Bronchial epithelial cell (primary cell): ENCODE measurements at regions not wholly inside any gene's neighbourhood (a gene's known extent, or its start where the extent isn't known, plus 50 kb on each side); places are given as distances from the start of the nearest gene placed in this dataset.
A peak's percentile ranks its signal among the peaks of the same experiment; 100 is the strongest.

ENCODE experiments used
- DNase-seq: peaks from one replicate; pipeline ENCODE4 v3.0.0-alpha.2; 2010; ENCODE audit warnings: low read depth
- FAIRE-seq: peaks from 2 replicates; lab custom pipeline; 2011; peaks lifted over from hg19 to GRCh38; lab: Jason Lieb, UNC
- H3K27me3 ChIP-seq: 2 replicates; pipeline ENCODE4 v1.5.1; 2011; ENCODE audit warnings: low read length; ENCODE audit not compliant: control insufficient read depth, insufficient read depth
- H3K36me3 ChIP-seq: 2 replicates; pipeline ENCODE4 v1.5.1; 2011; ENCODE audit warnings: low read length; ENCODE audit not compliant: control insufficient read depth, insufficient read depth
- H3K4me3 ChIP-seq: 2 replicates; pipeline ENCODE4 v1.5.1; 2011; ENCODE audit warnings: mild to moderate bottlenecking, low read depth, low read length, control low read depth
- CTCF ChIP-seq: IDR thresholded peaks from 2 replicates; pipeline ENCODE4 v1.5.1; 2011; ENCODE audit warnings: mild to moderate bottlenecking, moderate library complexity, low read length, control low read depth, inconsistent platforms; ENCODE audit not compliant: insufficient read depth, severe bottlenecking

- Histone ChIP-seq H3K4me3 (no peak overlapping the region), H3K36me3 (no peaks in the 10 kb centered on the region), H3K27me3 (no peaks in the 10 kb centered on the region)
- no peak for TF ChIP-seq CTCF
- FAIRE-seq (no peak), DNase-seq (no peak)
Measured at GRCh38 chr2:15787535-15788454, 152.6 kb upstream of the MYCN start.

GRCh38 chr2:15788455-15788829 lies 151.9 kb upstream of the MYCN start:
- FAIRE-seq: no peak
- TF ChIP-seq CTCF: no peak
- H3K27me3 ChIP-seq: peaks cover 1% of the 10 kb centered on the region

GRCh38 chr2:15788830-15789229 lies 151.5 kb upstream of the MYCN start:
- Histone ChIP-seq H3K36me3 (no peaks in the 10 kb centered on the region), H3K4me3 (no peak overlapping the region), H3K27me3 (peaks cover 1% of the 10 kb centered on the region)
- TF ChIP-seq CTCF: no peak
- FAIRE-seq: peak; percentile 36
- no peak for DNase-seq

More at GRCh38 chr2:15788455-15788829, 151.9 kb upstream of the MYCN start:
- no peak for DNase-seq
- no peaks in the 10 kb centered on the region for H3K36me3 ChIP-seq
- no peak overlapping the region for H3K4me3 ChIP-seq

GRCh38 chr2:15789381-15790062 lies 150.8 kb upstream of the MYCN start:
- TF ChIP-seq CTCF: no peak
- Histone ChIP-seq H3K4me3 (no peak overlapping the region), H3K36me3 (no peaks in the 10 kb centered on the region), H3K27me3 (peaks cover 1% of the 10 kb centered on the region)
- no peak for FAIRE-seq
- DNase-seq: no peak

GRCh38 chr2:15790326-15790725 lies 150.0 kb upstream of the MYCN start:
- no peak for TF ChIP-seq CTCF
- no peaks in the 10 kb centered on the region for H3K36me3 ChIP-seq
- no peak for FAIRE-seq
- H3K4me3 ChIP-seq: no peak overlapping the region
- H3K27me3 ChIP-seq: peaks cover 1% of the 10 kb centered on the region
- DNase-seq: no peak
